Activated gamma-delta T cell (primary cell): ENCODE measurements at regions not wholly inside any gene's neighbourhood (a gene's known extent, or its start where the extent isn't known, plus 50 kb on each side); places are given as distances from the start of the nearest gene placed in this dataset.

Source experiments
- DNase-seq: peaks from one replicate; lab custom pipeline; 2025; lab: John Stamatoyannopoulos, UW

- DNase-seq: no peak
These were observed 191.7 kb upstream of the ALKAL2 start for GRCh38 chr2:479490-480176.

- DNase-seq: no peak
These were observed 191.1 kb upstream of the ALKAL2 start for GRCh38 chr2:479031-479430.

- no peak for DNase-seq
These were observed 183.7 kb upstream of the ALKAL2 start for GRCh38 chr2:471560-471959.

- DNase-seq: no peak
These were observed 181.6 kb upstream of the ALKAL2 start for GRCh38 chr2:469514-469913.

- no peak for DNase-seq
These were observed 180.9 kb upstream of the ALKAL2 start for GRCh38 chr2:468648-469336.

GRCh38 chr2:467892-468647 is 180.2 kb upstream of the ALKAL2 start:
- DNase-seq: no peak

- no peak for DNase-seq
These were observed 179.6 kb upstream of the ALKAL2 start for GRCh38 chr2:467543-467891.

- no peak for DNase-seq
These were observed 179.2 kb upstream of the ALKAL2 start for GRCh38 chr2:467101-467500.

- DNase-seq: no peak
These were observed 176.8 kb upstream of the ALKAL2 start for GRCh38 chr2:464562-465309.

GRCh38 chr2:460861-461260 is 173.0 kb upstream of the ALKAL2 start:
- no peak for DNase-seq

GRCh38 chr2:459931-460330 is 172.0 kb upstream of the ALKAL2 start:
- DNase-seq: no peak

GRCh38 chr2:458425-458815 is 170.5 kb upstream of the ALKAL2 start:
- DNase-seq: no peak

GRCh38 chr2:457792-458424 is 170.0 kb upstream of the ALKAL2 start:
- DNase-seq: no peak

GRCh38 chr2:457262-457661 is 169.4 kb upstream of the ALKAL2 start:
- no peak for DNase-seq

GRCh38 chr2:455913-456312 is 168.0 kb upstream of the ALKAL2 start:
- DNase-seq: no peak

GRCh38 chr2:455015-455705 is 167.3 kb upstream of the ALKAL2 start:
- no peak for DNase-seq

GRCh38 chr2:453132-453531 is 165.2 kb upstream of the ALKAL2 start:
- no peak for DNase-seq

- DNase-seq: no peak
These were observed 163.6 kb upstream of the ALKAL2 start for GRCh38 chr2:451495-451894.

- no peak for DNase-seq
These were observed 161.6 kb upstream of the ALKAL2 start for GRCh38 chr2:449246-450067.

GRCh38 chr2:447902-448665 is 160.2 kb upstream of the ALKAL2 start:
- no peak for DNase-seq
